ENCODE measurements at regions not wholly inside any gene's neighbourhood (a gene's known extent, or its start where the extent isn't known, plus 50 kb on each side); places are given as distances from the start of the nearest gene placed in this dataset.

DNA sequence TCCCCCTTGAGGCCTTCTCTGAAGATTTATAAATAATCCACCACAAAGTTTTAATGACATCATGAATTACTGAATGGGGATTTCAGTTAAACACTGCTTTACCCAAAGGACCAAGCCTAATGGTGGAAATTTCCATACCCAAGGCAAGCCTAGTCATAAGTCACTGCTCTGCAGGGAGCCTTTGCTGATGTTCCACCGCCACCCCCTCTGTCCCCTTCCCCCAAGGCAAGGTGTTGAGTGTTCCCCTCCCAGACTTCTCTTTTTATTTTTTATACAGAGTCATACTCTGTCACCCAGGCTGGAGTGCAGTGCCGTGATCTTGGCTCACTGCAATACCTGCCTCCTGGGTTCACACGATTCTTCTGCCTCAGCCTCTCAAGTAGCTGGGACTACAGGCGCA lies 76.4 kb upstream of the FUNDC1 start:
- no peak overlapping the region for H3K4me3 ChIP-seq (replicated peaks in 1 of 2; ENCODE audit: low read depth in 1 of 2, low read length in 2 of 2)
- no peak overlapping the region for H2AFZ ChIP-seq (ENCODE audit: low read depth, low read length, poor library complexity, severe bottlenecking)
- H3K79me2 ChIP-seq (ENCODE audit: insufficient read depth, low read length) = no peaks in the 10 kb centered on the region
- no peak overlapping the region for H3K9ac ChIP-seq (ENCODE audit: low read length)
- ATAC-seq = no peak
- no peak overlapping the region for H3K4me2 ChIP-seq (ENCODE audit: low read length)
- no peak overlapping the region for H3K27ac ChIP-seq (ENCODE audit: low read depth, low read length)
- ChIA-PET POLR2A (no interaction called here), RAD21 (ENCODE audit: low non-redundant PET in 1 of 2, low total read pairs in 2 of 2, uncharacterized antibody in 2 of 2, unreplicated experiment in 2 of 2) (no interaction called here), CTCF (no interaction called here)
- H4K20me1 ChIP-seq (ENCODE audit: insufficient read depth) = no peaks in the 10 kb centered on the region
- no peaks in the 10 kb centered on the region for H3K4me1 ChIP-seq (ENCODE audit: control insufficient read depth in 1 of 2, insufficient read depth in 2 of 2, low read length in 2 of 2)
- no peaks in the 10 kb centered on the region for H3K27me3 ChIP-seq (ENCODE audit: insufficient read depth, low read length)
- no peaks in the 10 kb centered on the region for H3K9me3 ChIP-seq (ENCODE audit: control insufficient read depth in 1 of 2, insufficient read depth in 1 of 2, low read depth in 1 of 2, low read length in 2 of 2)
- no TSS peak for BruUV-seq (replicated peaks)
- H3K9me2 ChIP-seq (ENCODE audit: insufficient read depth) = no peaks in the 10 kb centered on the region
- H3K36me3 ChIP-seq (ENCODE audit: control insufficient read depth in 1 of 2, insufficient read depth in 2 of 2, low read length in 2 of 2) = no peaks in the 10 kb centered on the region
- intact Hi-C loops (cut with micrococcal nuclease) = no loop called here
- TF ChIP-seq ELF1 (IDR thresholded peaks at IDR 0.05; ENCODE audit: borderline replicate concordance, low read depth) (no peak), ZNF274 (IDR thresholded peaks at IDR 0.05; ENCODE audit: low read depth, low read length) (no peak)
- DNase-seq (ENCODE audit: low read depth, low spot score) = no peak

- no peaks in the 10 kb centered on the region for H3K4me1 ChIP-seq (ENCODE audit: control insufficient read depth in 1 of 2, insufficient read depth in 2 of 2, low read length in 2 of 2)
- no peak overlapping the region for H3K27ac ChIP-seq (ENCODE audit: low read depth, low read length)
- ChIA-PET CTCF (no interaction called here), POLR2A (no interaction called here), RAD21 (ENCODE audit: low non-redundant PET in 1 of 2, low total read pairs in 2 of 2, uncharacterized antibody in 2 of 2, unreplicated experiment in 2 of 2) (no interaction called here)
- DNase-seq (ENCODE audit: low read depth, low spot score) = no peak
- no peaks in the 10 kb centered on the region for H3K27me3 ChIP-seq (ENCODE audit: insufficient read depth, low read length)
- H3K36me3 ChIP-seq (ENCODE audit: control insufficient read depth in 1 of 2, insufficient read depth in 2 of 2, low read length in 2 of 2) = no peaks in the 10 kb centered on the region
- no peak for ATAC-seq
- no peaks in the 10 kb centered on the region for H4K20me1 ChIP-seq (ENCODE audit: insufficient read depth)
- TF ChIP-seq RAD21 (IDR thresholded peaks at IDR 0.05; ENCODE audit: low read depth) (no peak), JUND (IDR thresholded peaks at IDR 0.05) (no peak), POLR2A (IDR thresholded peaks at IDR 0.05; ENCODE audit: borderline replicate concordance, extremely low read depth, insufficient read depth, insufficient read length) (no peak), ELF1 (IDR thresholded peaks at IDR 0.05; ENCODE audit: borderline replicate concordance, low read depth) (no peak), SIN3A (IDR thresholded peaks at IDR 0.05; ENCODE audit: low read depth) (no peak), YY1 (IDR thresholded peaks at IDR 0.05; ENCODE audit: extremely low read depth, insufficient replicate concordance, low read depth, low read length) (no peak), ZFX (IDR thresholded peaks at IDR 0.05) (no peak), EZH2phosphoT487 (IDR thresholded peaks at IDR 0.05; ENCODE audit: borderline replicate concordance) (no peak), FOSL1 (IDR thresholded peaks at IDR 0.05; ENCODE audit: low read depth) (no peak), EGR1 (IDR thresholded peaks at IDR 0.05; ENCODE audit: low read depth) (no peak), TCF7L2 (IDR thresholded peaks at IDR 0.05; ENCODE audit: borderline replicate concordance, extremely low read depth, insufficient read depth, insufficient read length) (no peak), CBX3 (IDR thresholded peaks at IDR 0.05; ENCODE audit: low read depth) (no peak), ZBTB33 (IDR thresholded peaks at IDR 0.05; ENCODE audit: extremely low read depth, insufficient replicate concordance, low read length) (no peak)
- TF ChIP-seq, protein P1, sequence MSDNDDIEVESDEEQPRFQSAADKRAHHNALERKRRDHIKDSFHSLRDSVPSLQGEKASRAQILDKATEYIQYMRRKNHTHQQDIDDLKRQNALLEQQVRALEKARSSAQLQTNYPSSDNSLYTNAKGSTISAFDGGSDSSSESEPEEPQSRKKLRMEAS (IDR thresholded peaks at IDR 0.05) = no peak
- TF ChIP-seq, protein P2, sequence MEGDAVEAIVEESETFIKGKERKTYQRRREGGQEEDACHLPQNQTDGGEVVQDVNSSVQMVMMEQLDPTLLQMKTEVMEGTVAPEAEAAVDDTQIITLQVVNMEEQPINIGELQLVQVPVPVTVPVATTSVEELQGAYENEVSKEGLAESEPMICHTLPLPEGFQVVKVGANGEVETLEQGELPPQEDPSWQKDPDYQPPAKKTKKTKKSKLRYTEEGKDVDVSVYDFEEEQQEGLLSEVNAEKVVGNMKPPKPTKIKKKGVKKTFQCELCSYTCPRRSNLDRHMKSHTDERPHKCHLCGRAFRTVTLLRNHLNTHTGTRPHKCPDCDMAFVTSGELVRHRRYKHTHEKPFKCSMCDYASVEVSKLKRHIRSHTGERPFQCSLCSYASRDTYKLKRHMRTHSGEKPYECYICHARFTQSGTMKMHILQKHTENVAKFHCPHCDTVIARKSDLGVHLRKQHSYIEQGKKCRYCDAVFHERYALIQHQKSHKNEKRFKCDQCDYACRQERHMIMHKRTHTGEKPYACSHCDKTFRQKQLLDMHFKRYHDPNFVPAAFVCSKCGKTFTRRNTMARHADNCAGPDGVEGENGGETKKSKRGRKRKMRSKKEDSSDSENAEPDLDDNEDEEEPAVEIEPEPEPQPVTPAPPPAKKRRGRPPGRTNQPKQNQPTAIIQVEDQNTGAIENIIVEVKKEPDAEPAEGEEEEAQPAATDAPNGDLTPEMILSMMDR (IDR thresholded peaks at IDR 0.05 in 2 of 3, conservative IDR thresholded peaks at IDR 0.05 in 1 of 3; ENCODE audit: borderline replicate concordance in 1 of 3, insufficient read depth in 1 of 3, low read depth in 2 of 3, low read length in 2 of 3) = no peak
- TF ChIP-seq, protein P3, sequence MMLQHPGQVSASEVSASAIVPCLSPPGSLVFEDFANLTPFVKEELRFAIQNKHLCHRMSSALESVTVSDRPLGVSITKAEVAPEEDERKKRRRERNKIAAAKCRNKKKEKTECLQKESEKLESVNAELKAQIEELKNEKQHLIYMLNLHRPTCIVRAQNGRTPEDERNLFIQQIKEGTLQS (IDR thresholded peaks at IDR 0.05) = no peak
- intact Hi-C loops (cut with micrococcal nuclease) = no loop called here
- H2AFZ ChIP-seq (ENCODE audit: low read depth, low read length, poor library complexity, severe bottlenecking) = no peak overlapping the region
- no peaks in the 10 kb centered on the region for H3K9me2 ChIP-seq (ENCODE audit: insufficient read depth)
- no peak overlapping the region for H3K9ac ChIP-seq (ENCODE audit: low read length)
- no peak overlapping the region for H3K4me3 ChIP-seq (replicated peaks in 1 of 2; ENCODE audit: low read depth in 1 of 2, low read length in 2 of 2)
- H3K4me2 ChIP-seq (ENCODE audit: low read length) = no peak overlapping the region
- no peaks in the 10 kb centered on the region for H3K79me2 ChIP-seq (ENCODE audit: insufficient read depth, low read length)
- no TSS peak for BruUV-seq (replicated peaks)
- no peaks in the 10 kb centered on the region for H3K9me3 ChIP-seq (ENCODE audit: control insufficient read depth in 1 of 2, insufficient read depth in 1 of 2, low read depth in 1 of 2, low read length in 2 of 2)
These were observed 53.6 kb upstream of the FUNDC1 start for GRCh38 chrX:44596277-44596676.
